C4-2B (cell line): ENCODE measurements at regions not wholly inside any gene's neighbourhood (a gene's known extent, or its start where the extent isn't known, plus 50 kb on each side); places are given as distances from the start of the nearest gene placed in this dataset.

Experiments used
- H3K27ac ChIP-seq: fragments of 450-650 bp; 2 replicates; pipeline ENCODE4 v1.5.1; 2017
- ZFX ChIP-seq: fragments of 450-650 bp; IDR thresholded peaks from 2 replicates; pipeline ENCODE4 v1.6.1; 2017
- TF ChIP-seq, protein P1 (sequence below): fragments of 450-650 bp; conservative IDR thresholded peaks from 2 replicates; pipeline ENCODE4 v1.5.1; 2017; ENCODE audit warnings: mild to moderate bottlenecking

DNA sequence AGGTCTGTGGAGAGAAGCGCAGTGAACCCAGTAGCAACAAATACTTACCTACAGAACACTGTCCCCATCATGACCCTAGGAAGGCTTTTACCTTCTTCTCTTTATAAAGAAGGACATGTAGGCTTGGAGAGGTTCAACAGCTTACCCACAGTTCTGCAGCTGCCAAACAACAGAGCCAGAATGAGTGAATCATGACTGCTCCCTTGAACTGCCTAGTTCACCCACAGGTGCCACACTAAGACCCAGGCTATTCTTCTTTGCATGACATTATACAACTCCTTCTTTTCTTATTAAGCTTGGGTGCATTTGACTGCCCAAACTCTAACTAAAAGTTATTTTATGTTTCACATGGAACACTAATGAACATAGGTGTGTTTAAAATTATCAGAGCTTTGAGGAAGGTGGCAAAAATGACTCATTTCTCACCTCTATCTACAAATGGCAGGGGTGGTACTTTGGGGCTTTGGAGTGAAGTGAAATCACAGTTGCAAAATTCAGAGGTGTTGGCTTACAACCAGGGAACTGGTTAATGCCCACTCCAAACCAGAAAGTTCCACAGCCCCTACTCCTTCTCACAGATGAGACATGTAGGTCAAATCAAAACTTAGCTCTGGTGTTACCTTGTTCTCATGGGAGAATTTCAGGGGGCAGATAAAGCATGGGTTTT lies 201.6 kb downstream of the SEMA6A start:
- no peak for TF ChIP-seq ZFX
- TF ChIP-seq, protein P1, sequence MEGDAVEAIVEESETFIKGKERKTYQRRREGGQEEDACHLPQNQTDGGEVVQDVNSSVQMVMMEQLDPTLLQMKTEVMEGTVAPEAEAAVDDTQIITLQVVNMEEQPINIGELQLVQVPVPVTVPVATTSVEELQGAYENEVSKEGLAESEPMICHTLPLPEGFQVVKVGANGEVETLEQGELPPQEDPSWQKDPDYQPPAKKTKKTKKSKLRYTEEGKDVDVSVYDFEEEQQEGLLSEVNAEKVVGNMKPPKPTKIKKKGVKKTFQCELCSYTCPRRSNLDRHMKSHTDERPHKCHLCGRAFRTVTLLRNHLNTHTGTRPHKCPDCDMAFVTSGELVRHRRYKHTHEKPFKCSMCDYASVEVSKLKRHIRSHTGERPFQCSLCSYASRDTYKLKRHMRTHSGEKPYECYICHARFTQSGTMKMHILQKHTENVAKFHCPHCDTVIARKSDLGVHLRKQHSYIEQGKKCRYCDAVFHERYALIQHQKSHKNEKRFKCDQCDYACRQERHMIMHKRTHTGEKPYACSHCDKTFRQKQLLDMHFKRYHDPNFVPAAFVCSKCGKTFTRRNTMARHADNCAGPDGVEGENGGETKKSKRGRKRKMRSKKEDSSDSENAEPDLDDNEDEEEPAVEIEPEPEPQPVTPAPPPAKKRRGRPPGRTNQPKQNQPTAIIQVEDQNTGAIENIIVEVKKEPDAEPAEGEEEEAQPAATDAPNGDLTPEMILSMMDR: no peak
- no peak overlapping the region for H3K27ac ChIP-seq

DNA sequence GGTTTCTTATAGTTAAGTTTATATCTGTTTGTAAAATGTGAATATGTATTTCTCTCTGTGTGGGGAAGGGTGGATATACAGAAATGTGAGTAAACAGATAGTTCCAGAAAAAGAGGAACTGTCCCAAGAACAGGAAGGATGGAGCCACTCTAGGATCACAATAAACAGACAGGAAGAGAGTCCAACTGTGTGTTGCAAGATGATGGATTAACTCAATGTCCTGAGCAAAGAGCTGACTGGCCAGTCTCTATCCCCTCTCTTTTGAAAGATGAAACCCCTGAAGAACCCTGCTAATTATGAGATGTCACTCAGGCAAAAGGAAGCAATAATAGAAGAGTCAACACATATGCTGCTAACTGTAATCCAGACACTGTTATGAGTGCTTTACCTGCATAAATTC lies 202.7 kb downstream of the SEMA6A start:
- TF ChIP-seq, protein P1: no peak
- no peak for TF ChIP-seq ZFX
- H3K27ac ChIP-seq: no peak overlapping the region

DNA sequence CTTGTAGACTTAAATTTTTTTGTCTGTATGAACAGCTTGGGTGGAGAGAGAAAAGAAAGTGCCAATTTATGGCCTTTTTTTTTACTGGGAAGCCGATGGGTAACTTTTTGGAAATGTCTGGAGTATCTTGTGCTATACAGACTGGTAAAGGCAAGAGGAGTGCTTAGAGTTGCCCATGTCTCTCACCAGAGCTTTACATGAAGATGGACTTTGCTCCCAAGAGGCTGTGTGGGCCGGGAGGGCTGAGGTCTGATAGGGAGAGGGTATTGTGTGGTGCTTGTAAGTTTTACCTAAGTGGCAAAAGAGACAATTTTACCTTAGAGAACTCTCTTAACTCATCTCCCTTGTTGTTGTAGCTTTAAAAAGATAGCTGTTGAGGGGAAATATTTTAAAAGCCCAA lies 203.2 kb downstream of the SEMA6A start:
- no peak overlapping the region for H3K27ac ChIP-seq
- TF ChIP-seq ZFX: no peak
- TF ChIP-seq, protein P1: no peak

DNA sequence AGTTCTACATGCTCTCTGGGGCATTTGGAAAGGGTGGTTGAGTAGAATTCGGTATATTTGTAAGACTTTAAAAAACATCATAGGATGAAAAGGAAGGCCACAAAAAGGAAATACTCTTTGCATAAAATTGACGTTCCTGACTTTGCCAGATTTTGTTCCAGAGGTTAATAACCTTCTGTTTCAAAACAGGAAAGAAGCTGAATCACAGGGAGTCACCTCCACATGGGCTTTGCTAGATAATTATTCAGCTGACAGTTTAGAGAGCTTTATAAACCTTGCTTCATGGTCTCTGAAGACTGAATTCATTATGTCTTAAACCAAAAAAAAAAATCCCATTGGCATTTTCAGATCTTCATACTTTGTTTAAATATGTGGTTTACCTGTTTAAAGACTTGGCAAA lies 203.7 kb downstream of the SEMA6A start:
- no peak overlapping the region for H3K27ac ChIP-seq
- no peak for TF ChIP-seq ZFX
- TF ChIP-seq, protein P1: no peak

DNA sequence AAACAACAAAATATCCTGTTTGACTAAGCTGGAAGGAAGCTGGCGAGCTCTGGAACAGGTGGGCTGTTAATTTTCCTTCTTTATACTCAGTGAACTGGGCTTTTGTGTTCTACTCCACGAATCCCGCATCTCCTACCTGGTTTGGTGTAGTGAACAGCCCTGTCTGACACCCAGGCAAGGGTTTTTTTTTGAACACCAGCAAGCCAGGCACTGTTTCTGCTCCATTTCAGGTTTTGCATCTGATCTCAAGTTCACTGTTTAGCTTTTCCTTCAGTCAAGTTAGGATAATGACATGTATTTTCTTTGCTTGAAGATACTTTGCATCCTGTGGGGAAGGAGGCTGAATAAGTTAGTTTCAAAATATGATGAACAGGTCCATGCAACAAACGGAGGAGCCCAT lies 204.5 kb downstream of the SEMA6A start:
- TF ChIP-seq, protein P1: no peak
- TF ChIP-seq ZFX: no peak
- H3K27ac ChIP-seq: no peak overlapping the region

DNA sequence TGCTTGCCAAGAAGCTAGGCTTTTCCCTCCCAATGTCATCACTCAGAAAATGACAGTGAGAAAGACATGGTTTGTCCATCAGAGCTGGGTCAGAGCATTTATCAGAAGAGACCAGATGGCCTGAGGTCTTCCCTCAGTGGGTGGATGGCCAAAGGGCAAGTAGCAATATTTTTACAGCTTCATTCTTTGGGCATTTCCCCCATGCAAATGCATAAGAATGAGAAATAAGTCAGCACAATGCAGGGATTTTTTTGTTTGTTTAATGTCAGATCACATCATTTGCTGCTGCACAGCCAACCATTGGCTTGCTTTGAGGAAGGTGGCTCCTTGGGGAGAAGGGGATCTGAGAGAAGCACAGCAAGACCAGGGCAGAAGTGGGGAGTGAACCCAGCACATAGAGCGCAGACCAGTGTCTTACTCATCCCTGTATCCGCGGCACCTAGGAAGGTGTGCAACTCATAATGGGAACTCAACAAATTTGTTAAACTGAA lies 209.6 kb downstream of the SEMA6A start:
- TF ChIP-seq, protein P1: no peak
- no peak for TF ChIP-seq ZFX
- no peak overlapping the region for H3K27ac ChIP-seq

DNA sequence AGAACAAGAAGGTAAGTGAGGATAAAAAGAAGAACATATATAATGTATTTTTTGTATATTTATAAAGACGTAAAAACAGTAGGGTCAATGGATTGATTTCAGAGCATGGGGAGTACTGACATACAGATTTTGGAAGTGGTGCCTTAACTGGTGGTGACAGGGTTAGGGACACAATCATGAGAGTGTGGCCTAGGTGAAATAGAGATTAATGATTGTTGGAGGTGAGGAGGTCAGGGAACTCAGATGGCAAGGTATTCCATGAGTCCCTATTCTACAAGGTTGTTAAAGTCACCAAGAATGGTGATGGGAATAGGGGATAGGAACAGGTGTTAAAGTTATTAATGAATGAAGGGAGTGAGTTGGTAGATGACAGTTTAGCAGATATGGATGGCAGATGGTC lies 210.8 kb downstream of the SEMA6A start:
- no peak for TF ChIP-seq ZFX
- TF ChIP-seq, protein P1: no peak
- H3K27ac ChIP-seq: no peak overlapping the region
